Coronary artery (tissue), 2 donors: ENCODE measurements at regions not wholly inside any gene's neighbourhood (a gene's known extent, or its start where the extent isn't known, plus 50 kb on each side); places are given as distances from the start of the nearest gene placed in this dataset.
A peak's percentile ranks its signal among the peaks of the same experiment; 100 is the strongest.

Source experiments
- DNase-seq: peaks from one replicate; pipeline ENCODE4 v3.0.0-alpha.2; 2017; ENCODE audit warnings: low spot score
- H3K27ac ChIP-seq, 2 donors: fragments of 200-600 bp; sonication (generic); one replicate each; pipeline ENCODE4 v1.5.1; 2016 to 2019
- H3K4me3 ChIP-seq: fragments of 200-600 bp; sonication (generic); 2 replicates; pipeline ENCODE4 v1.5.1; 2016; ENCODE audit warnings: mild to moderate bottlenecking, moderate library complexity
- TF ChIP-seq, protein P1 (sequence below): fragments of 200-600 bp; sonication (generic); IDR thresholded peaks from one replicate; pipeline ENCODE4 v1.5.1; 2019; ENCODE audit warnings: antibody characterized with exemption

DNA sequence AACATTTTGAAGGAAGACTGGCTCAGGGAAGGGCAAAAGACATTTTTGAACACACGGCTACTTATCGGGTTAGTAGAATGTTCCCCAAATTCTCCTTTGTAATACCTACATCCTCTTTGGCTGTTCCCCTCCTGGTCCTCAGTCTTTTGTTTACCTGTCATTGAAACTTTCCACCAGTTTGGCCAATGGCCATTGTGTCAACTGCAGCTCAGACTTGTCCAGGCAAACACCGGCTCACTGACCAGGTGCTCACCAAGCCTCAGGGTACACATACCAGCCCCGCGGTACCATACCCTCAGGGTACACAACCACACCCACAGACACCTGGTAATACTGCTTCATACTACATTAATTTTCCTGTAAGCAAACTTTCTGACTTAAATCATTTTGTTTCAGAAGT, 84.8 kb upstream of the ZNF648 start:
- no peak for DNase-seq
- H3K27ac ChIP-seq: peak overlapping the region in 1 of 2 donors; percentile 92
- TF ChIP-seq, protein P1, sequence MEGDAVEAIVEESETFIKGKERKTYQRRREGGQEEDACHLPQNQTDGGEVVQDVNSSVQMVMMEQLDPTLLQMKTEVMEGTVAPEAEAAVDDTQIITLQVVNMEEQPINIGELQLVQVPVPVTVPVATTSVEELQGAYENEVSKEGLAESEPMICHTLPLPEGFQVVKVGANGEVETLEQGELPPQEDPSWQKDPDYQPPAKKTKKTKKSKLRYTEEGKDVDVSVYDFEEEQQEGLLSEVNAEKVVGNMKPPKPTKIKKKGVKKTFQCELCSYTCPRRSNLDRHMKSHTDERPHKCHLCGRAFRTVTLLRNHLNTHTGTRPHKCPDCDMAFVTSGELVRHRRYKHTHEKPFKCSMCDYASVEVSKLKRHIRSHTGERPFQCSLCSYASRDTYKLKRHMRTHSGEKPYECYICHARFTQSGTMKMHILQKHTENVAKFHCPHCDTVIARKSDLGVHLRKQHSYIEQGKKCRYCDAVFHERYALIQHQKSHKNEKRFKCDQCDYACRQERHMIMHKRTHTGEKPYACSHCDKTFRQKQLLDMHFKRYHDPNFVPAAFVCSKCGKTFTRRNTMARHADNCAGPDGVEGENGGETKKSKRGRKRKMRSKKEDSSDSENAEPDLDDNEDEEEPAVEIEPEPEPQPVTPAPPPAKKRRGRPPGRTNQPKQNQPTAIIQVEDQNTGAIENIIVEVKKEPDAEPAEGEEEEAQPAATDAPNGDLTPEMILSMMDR: no peak
- H3K4me3 ChIP-seq: no peak overlapping the region

DNA sequence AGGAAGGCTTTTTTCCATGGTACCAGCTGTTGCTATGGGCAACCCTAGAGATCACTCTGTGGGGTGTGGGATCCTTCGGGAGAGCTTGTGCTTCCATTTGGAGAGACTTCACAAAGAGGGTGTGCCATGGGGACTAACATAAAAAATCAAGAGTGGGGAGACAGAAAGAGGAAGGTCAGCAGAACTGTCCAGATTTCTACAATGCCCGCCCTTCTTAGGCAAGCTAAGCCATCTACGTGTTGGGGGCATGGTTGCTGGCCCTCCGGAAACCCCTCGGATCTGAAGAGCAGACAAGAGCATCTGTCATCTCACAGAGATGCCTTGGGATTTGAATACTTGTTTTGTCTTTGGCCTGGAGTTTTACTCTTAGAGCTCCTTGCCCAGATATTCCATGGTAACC, 83.9 kb upstream of the ZNF648 start:
- H3K27ac ChIP-seq: peak overlapping the region; percentile 92
- TF ChIP-seq, protein P1: no peak
- H3K4me3 ChIP-seq: no peak overlapping the region
- no peak for DNase-seq

DNA sequence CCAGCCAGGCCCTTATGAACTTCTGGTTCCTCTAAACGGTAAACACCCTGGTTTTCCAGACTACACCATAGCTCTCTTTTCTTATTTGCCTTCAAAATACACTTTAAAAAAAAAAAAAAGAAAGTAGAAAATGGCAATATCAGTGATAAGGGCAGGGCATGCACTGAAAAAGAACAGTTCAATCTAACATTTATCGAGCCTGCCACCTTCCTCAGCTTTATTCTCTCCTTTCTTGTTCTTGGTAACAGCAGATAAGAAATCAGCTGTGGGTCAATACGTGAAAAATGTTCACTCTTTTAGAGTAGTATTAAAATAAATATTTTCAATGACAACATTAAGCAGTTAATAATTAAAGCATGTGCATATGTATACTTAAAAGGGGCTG, 83.1 kb upstream of the ZNF648 start:
- Histone ChIP-seq H3K4me3 (no peak overlapping the region), H3K27ac (peak overlapping the region; percentile 92)
- TF ChIP-seq, protein P1: no peak
- no peak for DNase-seq

DNA sequence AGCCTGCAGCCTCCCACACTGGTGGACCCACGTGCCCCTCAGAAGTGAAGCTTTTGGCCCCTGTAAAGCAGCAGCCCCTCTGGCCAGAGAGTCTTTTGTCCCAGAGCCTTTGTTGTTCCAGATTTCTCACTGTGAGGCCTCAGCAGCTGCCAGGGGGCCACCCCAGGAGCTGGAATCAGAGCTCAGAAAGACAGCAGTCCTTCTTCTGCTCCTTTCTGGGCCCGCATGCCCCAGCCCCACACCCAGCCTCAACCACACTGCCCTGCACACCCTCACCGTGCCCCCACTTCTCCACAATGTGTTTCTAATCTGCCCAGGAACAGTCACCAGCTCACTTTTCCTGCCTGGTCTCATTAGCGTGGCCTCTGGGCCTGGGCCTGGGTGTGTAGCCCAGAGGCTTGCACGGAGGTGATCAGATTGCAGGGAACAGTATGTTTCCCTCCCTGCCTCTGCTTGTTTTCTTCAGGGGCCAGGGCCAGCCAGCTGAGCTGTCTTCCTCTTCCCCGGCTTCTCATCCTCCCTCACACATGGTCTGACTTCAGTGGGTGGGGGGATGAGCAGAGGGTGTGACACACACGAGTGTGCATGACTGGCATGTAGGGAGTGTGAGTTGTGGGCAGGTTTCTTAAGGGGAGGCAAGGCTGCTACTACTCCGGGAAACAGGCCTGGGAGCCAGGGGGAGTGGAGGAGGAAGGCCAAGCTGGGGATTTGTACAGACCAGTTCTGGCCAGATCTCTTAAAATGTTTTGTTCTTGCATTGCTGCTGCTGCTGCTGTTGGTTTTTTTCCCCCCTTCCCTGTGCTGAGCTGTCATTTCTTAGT, 82.5 kb upstream of the ZNF648 start:
- Histone ChIP-seq H3K4me3 (peak overlapping the region; percentile 0), H3K27ac (peak overlapping the region; percentile 92)
- peak; percentile 89 for DNase-seq
- TF ChIP-seq, protein P1: no peak

DNA sequence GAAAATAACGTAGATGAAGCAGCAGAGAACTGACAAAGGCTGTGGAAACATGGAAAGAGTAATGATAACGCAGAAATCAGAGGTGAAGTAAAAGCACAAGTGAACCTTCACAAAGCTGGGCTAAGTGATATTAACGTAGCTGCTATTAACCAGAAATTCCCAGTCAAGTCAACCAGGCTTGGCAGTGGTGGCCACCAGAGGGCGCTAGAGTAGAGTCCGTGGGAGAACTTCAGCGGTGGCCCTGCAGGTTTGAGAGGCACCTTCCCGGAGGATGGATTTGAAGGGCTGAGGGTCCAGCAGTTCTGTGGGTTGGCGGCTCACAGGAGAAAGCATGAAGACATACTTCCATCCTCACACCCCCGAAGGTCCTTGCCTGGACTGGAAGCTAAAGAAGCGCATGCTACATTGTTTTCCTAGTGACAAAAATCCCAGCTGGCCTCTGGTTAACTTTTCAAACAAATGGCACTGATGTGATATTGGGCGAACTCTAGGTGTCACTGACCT, 81.7 kb upstream of the ZNF648 start:
- DNase-seq: peak; percentile 91
- peak overlapping the region; percentile 92 for H3K27ac ChIP-seq
- TF ChIP-seq, protein P1: peak; percentile 84
- H3K4me3 ChIP-seq: no peak overlapping the region

DNA sequence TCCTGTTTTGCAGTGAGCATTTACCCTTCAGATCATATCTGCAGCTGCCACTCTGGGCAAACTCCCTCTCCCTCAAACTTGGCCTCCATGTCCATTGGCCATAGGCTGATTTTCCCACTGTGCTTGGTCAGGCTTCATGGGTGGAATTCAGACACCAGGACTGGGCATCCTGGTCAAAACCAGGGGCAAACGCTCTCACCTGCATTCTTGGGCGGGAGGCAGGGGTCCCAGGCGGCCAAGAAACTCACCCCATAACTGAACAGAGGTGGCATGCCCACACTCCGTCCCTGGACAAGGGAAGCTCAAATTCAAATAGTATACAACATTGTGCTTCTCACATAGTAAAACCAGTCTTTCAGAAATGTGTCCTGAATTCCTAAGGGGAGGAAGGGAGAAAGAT, 81.1 kb upstream of the ZNF648 start:
- no peak for DNase-seq
- H3K4me3 ChIP-seq: no peak overlapping the region
- no peak overlapping the region for H3K27ac ChIP-seq
- TF ChIP-seq, protein P1: no peak

DNA sequence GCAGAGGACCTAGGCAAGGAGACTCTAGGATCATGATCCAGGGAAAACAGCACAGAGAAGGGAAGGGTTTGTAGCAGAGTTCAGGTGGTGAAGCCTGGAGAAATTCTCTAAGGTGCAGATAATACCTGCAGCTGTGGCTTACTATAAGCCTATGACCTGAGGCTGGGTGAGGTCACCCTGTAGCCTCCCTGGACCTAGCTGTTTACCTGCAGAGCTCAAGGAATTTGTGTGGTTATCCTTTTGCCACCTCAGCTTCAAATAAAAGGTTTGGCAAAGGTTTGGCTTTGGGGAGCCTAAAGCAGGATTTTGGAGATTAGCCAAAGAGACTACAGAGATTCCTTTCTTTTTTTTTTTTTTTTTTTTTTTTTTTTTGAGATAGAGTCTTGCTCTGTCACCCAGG, 79.5 kb upstream of the ZNF648 start:
- Histone ChIP-seq H3K4me3 (no peak overlapping the region), H3K27ac (no peak overlapping the region)
- TF ChIP-seq, protein P1: no peak
- DNase-seq: no peak
